Gastrocnemius medialis (tissue), 4 donors: ENCODE measurements at regions not wholly inside any gene's neighbourhood (a gene's known extent, or its start where the extent isn't known, plus 50 kb on each side); places are given as distances from the start of the nearest gene placed in this dataset.

ENCODE experiments used
- ATAC-seq, 2 donors: fragments of 150-250 bp; one replicate each; pipeline ENCODE4 v1.9.1; 2016
- DNase-seq, 2 donors: peaks; one replicate each; pipeline ENCODE4 v3.0.0-alpha.2; 2019
- H3K27ac ChIP-seq, 4 donors: fragments of 200-600 bp; sonication (generic); 1 replicate in 1 of 4; 2 replicates in 3 of 4; pipeline ENCODE4 v1.5.1; 2016 to 2018; ENCODE audit warnings: mild to moderate bottlenecking in 2 of 4, moderate library complexity in 1 of 4
- H3K27me3 ChIP-seq, 3 donors: fragments of 200-600 bp; sonication (generic) in 2 of 3; 1 replicate in 1 of 3; 2 replicates in 2 of 3; pipeline versions ENCODE4 v1.5.1 to v1.6.0; 2016 to 2019; ENCODE audit warnings: mild to moderate bottlenecking in 1 of 3, moderate library complexity in 1 of 3
- H3K36me3 ChIP-seq, 2 donors: fragments of 200-600 bp; sonication (generic) in 1 of 2; one replicate each; pipeline ENCODE4 v1.5.1; 2017 to 2018
- H3K4me1 ChIP-seq, 2 donors: fragments of 200-600 bp; sonication (generic) in 1 of 2; one replicate each; pipeline ENCODE4 v1.5.1; 2016 to 2017; ENCODE audit warnings: mild to moderate bottlenecking in 2 of 2
- H3K4me3 ChIP-seq, 4 donors: fragments of 200-600 bp; sonication (generic) in 3 of 4; 1 replicate in 1 of 4; 2 replicates in 3 of 4; pipeline ENCODE4 v1.5.1; 2016 to 2019; ENCODE audit warnings: mild to moderate bottlenecking in 2 of 4
- H3K9me3 ChIP-seq, 3 donors: fragments of 200-600 bp; sonication (generic) in 2 of 3; 1 replicate in 1 of 3; 2 replicates in 2 of 3; pipeline ENCODE4 v1.5.1; 2016 to 2019
- CTCF ChIP-seq, 5 experiments: fragments of 450-650 bp in 3 of 5; fragments of 200-600 bp in 2 of 5; sonication (generic) in 2 of 5; IDR thresholded peaks in 4 of 5; conservative IDR thresholded peaks in 1 of 5; 1 replicate in 4 of 5; 2 replicates in 1 of 5; pipeline ENCODE4 v1.5.1; 2016 to 2019; ENCODE audit warnings: antibody characterized with exemption in 5 of 5, mild to moderate bottlenecking in 3 of 5, moderate library complexity in 3 of 5
- POLR2A ChIP-seq, 2 donors: fragments of 450-650 bp; IDR thresholded peaks; one replicate each; pipeline ENCODE4 v1.6.1; 2017; ENCODE audit warnings: antibody characterized with exemption in 2 of 2, mild to moderate bottlenecking in 2 of 2, moderate library complexity in 2 of 2
- in situ Hi-C, 4 donors: fragments of 200-750 bp; cut with MboI; loops; one replicate each; pipeline versions ENCODE4 v1.15.0 to v1.8.0; 2017; ENCODE audit warnings: low sequenced_read_pairs in 4 of 4
- intact Hi-C: fragments of 100-400 bp; cut with DNase I; formaldehyde crosslinking; loops from one replicate; pipeline ENCODE4 v1.15.1; 2023; ENCODE audit warnings: low total_unique reads

GRCh38 chr9:117775591-117775990, 71.4 kb downstream of the TLR4 start:
- in situ Hi-C loops (no loop called here), intact Hi-C loops (no loop called here)
- no peak overlapping the region for H3K4me3 ChIP-seq
- no peak for TF ChIP-seq CTCF (IDR thresholded peaks at IDR 0.05 in 4 of 5, conservative IDR thresholded peaks at IDR 0.05 in 1 of 5)
- no peak for TF ChIP-seq POLR2A (IDR thresholded peaks at IDR 0.05)
- no peaks in the 10 kb centered on the region for H3K36me3 ChIP-seq
- DNase-seq, result no peak
- no peaks in the 10 kb centered on the region for H3K27me3 ChIP-seq
- no peak overlapping the region for H3K27ac ChIP-seq
- peaks cover 4 to 17% of the 10 kb centered on the region in 2 donors for H3K4me1 ChIP-seq
- H3K9me3 ChIP-seq, result no peaks in the 10 kb centered on the region
- ATAC-seq, result no peak

- H3K4me3 ChIP-seq, result no peak overlapping the region
- H3K9me3 ChIP-seq, result no peaks in the 10 kb centered on the region
- intact Hi-C loops (no loop called here), in situ Hi-C loops (no loop called here)
- no peak overlapping the region for H3K27ac ChIP-seq
- no peaks in the 10 kb centered on the region for H3K27me3 ChIP-seq
- TF ChIP-seq POLR2A (IDR thresholded peaks at IDR 0.05), result no peak
- no peak for TF ChIP-seq CTCF (IDR thresholded peaks at IDR 0.05 in 4 of 5, conservative IDR thresholded peaks at IDR 0.05 in 1 of 5)
- DNase-seq (no peak), ATAC-seq (peak in 1 of 2 donors; percentile 33)
- no peaks in the 10 kb centered on the region for H3K36me3 ChIP-seq
- peaks cover 4 to 17% of the 10 kb centered on the region in 2 donors for H3K4me1 ChIP-seq
Observed at GRCh38 chr9:117777823-117778222, 73.6 kb downstream of the TLR4 start.

DNA sequence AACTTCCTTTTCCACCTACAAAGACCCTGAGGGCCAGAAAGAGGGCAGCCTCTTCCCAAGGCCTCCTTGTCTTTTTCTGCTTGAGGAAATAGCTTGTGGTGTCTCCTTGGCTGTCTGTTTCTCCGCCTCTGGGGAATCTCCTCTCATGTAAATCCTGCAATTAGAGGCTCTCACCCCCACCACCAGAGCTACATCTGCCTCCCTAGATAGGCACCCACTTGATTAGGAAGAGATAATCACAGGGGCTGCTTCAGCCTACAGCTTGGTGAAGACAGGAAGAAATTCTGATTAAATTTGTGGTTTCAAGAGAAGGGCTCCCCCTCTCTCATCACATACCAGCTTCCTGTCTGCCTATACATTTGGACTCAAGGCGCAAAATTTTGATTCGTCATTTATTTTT, 75.6 kb downstream of the TLR4 start:
- no peak overlapping the region for H3K4me3 ChIP-seq
- ATAC-seq, result no peak
- no peak overlapping the region for H3K27ac ChIP-seq
- in situ Hi-C loops (no loop called here), intact Hi-C loops (loop anchor here (10.0 kb wide), 1 partner anchor 135 kb away; no protein-coding TSS in a partner anchor)
- H3K27me3 ChIP-seq, result no peaks in the 10 kb centered on the region
- no peak for DNase-seq
- TF ChIP-seq POLR2A (IDR thresholded peaks at IDR 0.05) (no peak), CTCF (IDR thresholded peaks at IDR 0.05 in 4 of 5, conservative IDR thresholded peaks at IDR 0.05 in 1 of 5) (no peak)
- no peaks in the 10 kb centered on the region for H3K9me3 ChIP-seq
- H3K4me1 ChIP-seq, result peaks cover 4 to 26% of the 10 kb centered on the region in 2 donors
- H3K36me3 ChIP-seq, result no peaks in the 10 kb centered on the region

DNA sequence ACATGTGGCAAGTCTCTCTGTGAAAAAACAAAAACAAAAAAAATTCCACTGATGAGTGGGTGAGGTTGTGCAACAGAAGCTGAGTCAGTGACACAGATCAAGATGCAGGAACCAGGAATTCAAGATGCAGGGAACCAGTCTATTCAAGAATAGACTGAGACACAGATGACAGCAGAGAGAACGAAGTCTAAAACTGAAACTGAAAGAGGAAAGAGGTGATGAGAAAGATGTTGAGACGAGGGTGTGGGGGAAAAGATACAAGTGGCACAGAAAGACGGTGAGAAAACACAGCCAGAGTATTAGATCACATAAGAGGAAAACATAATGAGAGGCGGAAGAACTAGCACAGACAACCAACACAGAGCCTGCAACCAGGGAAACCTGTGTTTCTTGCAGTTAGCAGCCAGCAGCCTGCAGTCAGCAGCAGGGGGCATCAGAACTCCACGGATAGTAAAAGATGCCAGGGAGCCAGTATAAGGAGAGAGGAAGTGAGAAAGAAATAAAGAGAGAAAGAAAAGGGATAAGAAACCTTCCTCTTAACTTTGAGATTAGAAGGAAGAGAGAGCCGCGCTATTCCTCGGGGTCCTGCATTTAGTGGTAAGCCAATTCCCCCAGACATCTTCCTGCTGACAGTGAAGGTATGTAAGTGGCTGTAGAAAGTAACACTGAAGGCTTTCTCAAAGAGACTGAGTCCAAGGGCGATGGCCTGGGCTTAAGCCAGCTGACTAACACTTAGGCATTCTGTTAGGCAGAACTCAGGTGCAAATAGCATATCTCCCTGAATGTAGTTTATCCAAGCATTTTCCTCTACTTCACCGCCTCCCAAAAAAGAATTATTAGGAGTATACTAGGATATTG, 79.0 kb downstream of the TLR4 start:
- ATAC-seq, result peak; percentile 71 to 75
- Histone ChIP-seq H3K4me1 (peaks cover 4 to 23% of the 10 kb centered on the region in 2 donors), H3K27me3 (no peaks in the 10 kb centered on the region), H3K36me3 (no peaks in the 10 kb centered on the region), H3K9me3 (no peaks in the 10 kb centered on the region), H3K4me3 (peak overlapping the region; percentile 40 to 52 (median 50)), H3K27ac (peak overlapping the region; percentile 4 to 48 (median 45))
- intact Hi-C loops (loop anchor here (10.0 kb wide), 1 partner anchor 138 kb away; no protein-coding TSS in a partner anchor), in situ Hi-C loops (no loop called here)
- DNase-seq, result peak; percentile 26 to 46
- TF ChIP-seq POLR2A (IDR thresholded peaks at IDR 0.05) (no peak), CTCF (IDR thresholded peaks at IDR 0.05 in 4 of 5, conservative IDR thresholded peaks at IDR 0.05 in 1 of 5) (peak; percentile 42 to 66 (median 59))
